ENCODE measurements at regions not wholly inside any gene's neighbourhood (a gene's known extent, or its start where the extent isn't known, plus 50 kb on each side); places are given as distances from the start of the nearest gene placed in this dataset.
"Not testable (repeated sequence)": the region's sequence is repeated elsewhere in the genome, so short reads cannot be mapped to it uniquely, and the experiment has no call there.

DNA sequence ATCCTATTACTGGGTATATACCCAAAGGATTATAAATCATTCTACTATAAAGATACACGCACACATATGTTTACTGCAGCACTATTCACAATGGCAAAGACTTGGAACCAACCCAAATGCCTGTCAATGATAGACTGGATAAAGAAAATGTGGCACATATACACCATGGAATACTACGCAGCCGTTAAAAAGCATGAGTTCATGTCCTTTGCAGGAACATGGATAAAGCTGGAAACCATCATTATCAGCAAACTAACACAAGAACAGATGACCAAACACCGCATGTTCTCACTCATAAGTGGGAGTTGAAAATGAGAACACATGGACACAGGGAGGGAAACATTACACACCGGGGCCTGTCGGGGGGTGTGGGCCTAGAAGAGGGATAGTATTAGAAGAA lies 307.4 kb upstream of the TBX18 start:
- not testable (repeated sequence) for DNase-seq

DNA sequence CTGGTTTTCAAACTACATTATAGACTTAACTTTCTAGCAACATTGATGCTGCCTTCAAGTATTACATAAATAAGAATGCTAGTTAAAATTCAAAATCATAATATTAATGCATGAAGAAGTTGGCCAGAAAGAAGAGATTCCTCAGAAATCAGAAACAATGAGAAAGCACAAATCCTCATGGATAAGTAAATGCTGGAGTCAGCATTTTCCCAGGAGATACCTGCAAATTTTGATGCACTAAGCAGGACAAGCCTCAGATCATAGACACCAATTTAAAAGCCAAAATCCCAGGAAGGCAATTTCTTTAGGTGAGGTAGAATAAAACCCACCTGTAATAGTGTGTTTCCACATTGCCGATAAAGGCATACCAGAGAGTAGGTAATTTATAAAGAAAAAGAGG lies 305.2 kb upstream of the TBX18 start:
- no peak for DNase-seq

DNA sequence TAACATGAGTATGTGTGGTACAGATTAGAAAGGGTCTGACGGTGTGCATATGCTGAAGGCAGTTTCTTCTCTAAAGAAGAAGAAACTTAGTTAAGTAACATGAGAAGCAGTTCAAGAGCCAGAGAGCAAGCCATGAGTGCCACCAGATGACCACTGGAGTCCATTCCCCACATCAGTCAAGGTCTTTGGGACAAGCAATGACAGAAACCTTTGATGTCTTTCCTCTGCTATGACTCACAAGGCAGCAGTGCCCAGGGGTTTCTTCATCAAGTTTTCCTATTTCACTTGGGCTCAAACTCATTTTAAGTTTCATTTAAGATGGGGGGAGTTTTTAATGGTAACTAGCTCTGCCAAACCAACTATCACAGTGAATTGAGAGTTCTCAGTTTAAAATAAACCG lies 303.8 kb upstream of the TBX18 start:
- no peak for DNase-seq

DNA sequence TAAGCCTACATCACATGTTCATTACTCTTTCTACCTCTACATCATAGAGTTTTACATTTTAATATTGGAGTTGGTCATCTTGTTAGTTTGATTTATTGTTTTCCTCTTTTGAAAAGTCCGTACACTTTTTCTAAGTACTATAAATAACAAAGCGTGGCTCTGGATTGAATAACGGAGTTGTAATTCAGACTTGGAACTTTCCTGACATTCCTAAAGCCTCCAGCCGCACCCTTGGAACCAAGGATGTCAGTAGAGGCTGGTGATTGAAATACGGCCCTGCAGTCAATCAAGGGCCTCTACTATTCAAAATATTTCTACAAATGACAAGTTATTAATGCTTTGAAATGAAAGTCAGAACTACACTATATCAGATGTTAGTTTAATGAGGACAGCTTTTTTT lies 301.9 kb upstream of the TBX18 start:
- DNase-seq: no peak

DNA sequence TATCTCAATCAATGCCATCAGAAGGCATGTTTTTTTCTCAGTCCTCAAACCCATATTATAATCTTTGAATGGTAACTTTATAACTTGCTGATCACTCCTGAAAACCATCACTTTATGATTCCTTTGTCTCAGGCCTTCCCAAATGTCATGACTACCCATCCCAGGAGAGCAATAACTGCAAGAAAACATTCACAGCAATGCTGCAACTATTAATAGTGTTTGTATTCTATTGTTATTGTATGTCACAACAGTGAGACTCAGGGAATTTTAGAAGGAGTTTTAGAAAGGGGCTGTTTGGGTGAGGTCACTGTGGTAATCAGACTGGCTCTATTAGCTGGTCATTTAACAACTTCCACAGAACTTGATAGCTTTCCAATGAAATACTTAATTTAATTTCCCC lies 301.4 kb upstream of the TBX18 start:
- DNase-seq: no peak

DNA sequence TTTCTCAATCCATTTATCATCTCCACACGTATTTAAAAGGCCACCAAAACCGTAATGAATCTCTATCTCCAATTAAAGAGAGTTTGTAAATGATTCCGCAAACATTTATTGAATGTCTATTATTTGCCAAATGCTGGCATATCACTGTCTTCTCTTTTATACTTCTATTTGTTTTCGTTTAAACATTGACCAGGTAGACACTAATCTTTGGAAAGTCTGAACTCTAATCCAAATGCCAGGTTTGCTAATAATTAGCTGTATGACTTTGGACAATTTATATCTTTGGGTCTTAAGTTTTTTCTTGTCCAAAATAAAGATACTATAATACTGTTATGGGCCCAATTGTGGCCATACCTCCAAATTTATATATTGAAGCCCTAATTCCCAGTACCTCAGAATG lies 299.2 kb upstream of the TBX18 start:
- no peak for DNase-seq

DNA sequence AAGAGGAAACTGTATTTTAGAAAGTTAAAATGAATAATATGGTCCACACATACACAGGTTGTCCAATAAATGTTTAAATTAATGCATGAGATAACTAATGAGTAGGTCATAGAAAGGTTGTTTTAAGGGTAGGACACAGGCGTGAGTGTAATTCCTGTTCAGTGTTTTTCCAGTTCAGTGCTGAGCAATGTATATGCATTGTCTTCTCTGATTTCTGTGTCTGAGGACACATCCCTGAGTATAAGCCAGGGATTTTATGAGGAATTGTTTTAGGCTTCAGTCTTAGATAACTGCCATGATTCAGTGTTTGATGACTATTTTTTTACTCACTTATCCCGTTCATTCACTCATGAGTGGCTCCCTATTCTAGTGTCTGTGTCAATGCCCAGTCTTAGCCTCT lies 298.5 kb upstream of the TBX18 start:
- DNase-seq: no peak

DNA sequence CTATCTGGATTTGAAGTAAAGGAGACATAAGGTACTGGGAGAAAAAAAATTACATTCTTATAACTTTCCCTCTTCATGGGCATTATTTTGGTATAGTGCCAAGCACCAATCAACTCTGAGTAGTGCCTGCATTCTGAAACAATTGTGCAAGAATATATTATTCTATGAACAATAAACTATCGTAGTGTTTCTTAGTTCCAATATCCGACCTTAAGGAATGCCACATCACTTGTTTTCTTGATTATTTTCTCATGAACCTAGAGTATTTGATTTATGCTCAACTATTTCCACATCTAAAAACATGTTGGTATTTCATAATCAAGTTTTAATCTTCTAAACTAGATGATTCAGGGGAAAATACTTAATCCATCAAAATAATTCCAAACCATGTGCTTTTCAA lies 294.4 kb upstream of the TBX18 start:
- DNase-seq: no peak

DNA sequence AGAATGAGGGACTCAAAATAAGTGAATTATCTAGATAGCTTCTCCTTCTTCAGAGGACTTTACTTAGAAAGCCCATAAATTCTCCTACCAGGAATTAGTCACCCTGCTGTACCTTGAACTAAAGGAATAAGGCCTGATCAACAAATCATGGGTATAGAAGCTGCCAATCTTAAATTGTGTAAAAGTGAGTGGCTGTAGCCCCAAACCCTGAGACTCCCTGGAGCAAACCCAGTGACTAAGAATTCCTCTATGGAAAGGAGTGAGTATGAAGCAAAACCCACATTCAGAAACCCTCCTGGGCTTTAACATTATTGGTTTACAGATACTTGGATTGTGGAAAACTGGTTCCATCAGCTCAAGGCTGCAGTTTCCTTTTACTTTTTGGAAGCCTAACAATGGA lies 285.8 kb upstream of the TBX18 start:
- no peak for DNase-seq

DNA sequence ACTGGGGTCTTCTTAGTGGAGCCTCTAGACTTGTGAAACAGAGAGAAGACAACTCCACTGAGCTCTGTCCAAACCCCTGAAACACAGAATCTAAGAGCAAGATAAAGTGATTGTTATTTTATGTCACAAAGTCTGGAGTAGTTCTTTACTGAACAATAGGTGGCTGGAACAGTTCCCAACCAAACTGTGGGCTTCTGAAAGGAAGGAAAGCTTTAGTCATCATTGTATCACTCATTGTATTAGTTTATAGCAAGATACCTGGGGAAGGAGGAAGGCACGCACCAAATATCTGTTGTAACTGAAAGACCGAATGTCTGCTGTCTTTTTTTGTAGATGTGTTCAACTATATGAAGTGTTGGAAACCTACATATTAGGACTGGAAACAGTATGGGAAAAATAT lies 284.9 kb upstream of the TBX18 start:
- DNase-seq: no peak

DNA sequence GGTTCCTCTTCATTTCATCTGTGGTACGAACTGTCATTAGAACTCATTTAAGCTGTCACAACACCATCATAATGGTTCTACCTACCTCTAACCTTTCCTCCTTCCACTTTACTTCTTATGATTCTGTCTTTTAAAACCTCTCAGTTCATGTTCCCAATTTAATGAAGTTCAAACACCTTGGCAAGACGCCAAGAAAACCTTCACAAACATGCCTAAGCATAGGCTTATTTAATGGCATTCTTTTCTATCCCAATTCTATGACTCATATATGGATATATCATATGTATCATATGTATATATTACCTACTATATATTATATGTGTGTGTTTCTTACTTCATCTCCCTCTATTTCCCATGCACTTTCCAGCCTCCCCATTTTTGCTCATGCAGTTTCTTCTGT lies 283.4 kb upstream of the TBX18 start:
- DNase-seq: no peak

DNA sequence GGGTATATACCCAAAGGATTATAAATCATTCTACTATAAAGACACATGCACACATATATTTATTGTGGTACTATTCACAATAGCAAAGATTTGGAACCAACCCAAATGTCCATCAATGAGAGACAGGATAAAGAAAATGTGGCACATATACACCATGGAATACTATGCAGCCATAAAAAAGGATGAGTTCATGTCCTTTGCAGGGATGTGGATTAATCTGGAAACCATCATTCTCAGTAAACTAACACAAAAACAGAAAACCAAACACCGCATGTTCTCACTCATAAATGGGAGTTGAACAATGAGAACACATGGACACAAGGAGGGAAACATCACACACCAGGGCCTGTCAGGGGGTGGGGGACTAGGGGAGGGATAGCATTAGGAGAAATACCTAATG lies 281.4 kb upstream of the TBX18 start:
- not testable (repeated sequence) for DNase-seq

DNA sequence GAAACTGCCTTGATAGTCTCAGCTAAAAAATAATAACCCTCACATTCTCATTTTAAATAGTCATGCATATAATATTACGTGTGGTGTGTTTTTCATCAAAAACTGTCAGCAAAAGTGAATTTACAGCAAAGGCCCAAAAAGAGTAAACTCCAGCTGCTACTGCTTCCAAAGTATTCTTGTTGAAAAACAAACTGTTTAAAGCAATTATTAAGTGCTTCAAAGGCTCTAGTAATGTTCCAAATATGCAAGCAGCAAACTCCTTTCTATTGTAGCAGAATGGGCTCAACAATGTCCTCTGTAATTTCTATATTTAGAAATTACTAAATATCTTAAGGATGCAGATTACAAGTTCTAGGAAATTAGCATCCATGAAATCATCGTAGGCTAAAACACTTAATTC lies 280.0 kb upstream of the TBX18 start:
- DNase-seq: no peak

DNA sequence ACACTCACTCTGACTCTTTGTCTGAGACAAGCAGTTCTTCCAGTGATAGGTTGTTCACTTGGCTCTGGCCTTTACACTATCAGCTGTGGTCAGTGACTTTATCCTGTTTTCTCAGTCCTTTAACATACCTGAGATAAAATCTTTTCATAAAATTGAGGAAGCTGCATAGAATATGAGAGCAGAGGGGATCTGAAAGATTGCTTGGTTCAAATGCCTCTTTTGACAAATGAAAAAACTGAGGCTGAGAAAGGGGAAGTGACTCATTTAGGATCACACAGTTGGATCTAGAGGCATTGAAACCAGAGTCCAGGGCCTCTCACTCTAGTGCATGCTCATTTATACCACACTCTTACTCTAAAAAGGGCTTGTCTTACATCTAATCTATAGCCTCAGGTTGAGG lies 277.0 kb upstream of the TBX18 start:
- DNase-seq: no peak

DNA sequence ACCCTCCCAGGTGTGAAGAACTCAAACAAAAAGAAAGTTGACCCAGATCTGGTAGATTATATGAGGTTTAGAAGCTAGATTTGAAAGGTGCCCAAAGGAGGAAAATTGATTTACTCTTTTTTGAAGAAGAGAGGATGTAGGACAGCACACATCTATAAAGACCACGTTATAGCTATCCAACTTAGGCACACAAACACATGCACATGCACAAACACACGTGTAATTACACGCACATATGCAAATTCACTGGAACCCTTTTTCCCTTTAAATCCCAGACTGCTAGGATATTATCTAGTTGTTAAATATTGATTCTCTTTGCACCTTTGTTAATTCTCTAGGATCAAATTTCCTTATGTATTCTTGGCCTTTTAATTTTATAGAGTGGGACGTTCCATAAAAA lies 272.8 kb upstream of the TBX18 start:
- no peak for DNase-seq

DNA sequence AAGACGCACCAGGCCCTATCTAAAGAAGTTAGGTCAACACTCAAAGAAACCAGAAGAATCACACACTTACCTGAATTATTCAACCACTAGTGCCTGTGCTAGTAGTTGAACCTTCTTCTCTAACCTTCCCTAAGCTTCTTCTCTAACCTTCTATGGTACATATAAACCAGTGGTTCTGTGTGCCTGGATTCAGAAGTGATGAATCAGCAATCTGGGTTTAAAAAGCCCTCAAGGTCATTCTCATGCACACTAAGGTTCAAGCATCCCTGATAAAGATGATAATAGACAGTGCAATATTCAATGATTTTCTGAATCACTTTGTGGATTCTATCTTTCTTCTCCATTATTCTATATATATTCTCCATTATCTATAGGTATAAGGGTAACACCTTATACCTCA lies 271.4 kb upstream of the TBX18 start:
- no peak for DNase-seq

DNA sequence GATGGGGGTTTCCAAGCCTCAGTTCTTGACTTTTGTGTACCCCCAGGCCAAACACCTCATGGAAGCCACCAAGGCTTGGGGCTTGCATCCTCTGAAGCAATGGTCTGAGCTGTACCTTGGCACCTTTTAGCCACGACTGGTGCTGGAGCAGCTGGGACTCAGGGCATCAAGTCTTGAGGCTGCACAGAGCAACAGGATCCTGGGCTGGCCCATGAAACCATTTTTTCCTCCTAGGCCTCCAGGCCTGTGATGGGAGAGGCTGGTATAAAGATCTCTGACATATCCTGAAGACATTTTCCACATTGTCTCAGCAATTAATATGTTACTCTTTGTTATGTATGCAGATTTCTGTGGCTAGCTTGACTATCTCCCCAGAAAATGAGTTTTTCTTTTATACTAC lies 269.1 kb upstream of the TBX18 start:
- DNase-seq: no peak

DNA sequence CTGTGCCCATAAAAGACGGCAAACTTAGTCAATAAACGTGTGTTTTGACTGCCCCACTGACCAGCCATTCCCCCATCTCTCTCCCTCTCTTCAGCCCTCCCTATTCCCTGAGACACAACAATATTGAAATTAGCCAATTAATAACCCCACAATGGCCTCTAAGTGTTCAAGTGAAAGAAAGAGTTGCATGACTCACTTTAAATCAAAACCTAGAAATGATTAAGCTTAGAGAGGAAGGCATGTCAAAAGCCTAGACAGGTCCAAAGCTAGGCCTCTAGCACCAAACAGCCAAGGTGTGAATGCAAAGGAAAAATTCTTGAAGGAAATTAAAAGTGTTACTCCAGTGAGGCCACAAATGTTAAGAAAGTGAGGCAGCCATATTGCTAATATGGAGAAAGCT lies 261.6 kb upstream of the TBX18 start:
- DNase-seq: no peak

DNA sequence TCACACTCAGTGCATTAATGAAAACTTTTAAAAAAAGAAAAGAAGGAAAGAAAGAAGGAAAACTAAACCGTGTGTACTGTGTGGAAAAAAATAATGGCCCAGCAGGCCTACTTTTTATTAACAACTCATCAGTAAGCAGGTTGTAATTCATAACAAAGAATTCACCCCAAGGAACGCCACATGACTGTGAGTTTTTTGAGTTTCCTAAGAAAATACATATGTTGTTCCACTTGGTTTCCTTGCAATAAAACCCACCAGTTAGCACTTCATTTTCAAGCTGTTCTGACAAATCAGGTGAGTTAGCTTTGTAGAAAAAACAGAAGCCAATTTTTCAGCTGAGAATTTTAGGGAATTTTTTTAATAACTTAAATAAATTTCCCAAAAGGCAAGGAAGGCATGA lies 259.3 kb upstream of the TBX18 start:
- no peak for DNase-seq

DNA sequence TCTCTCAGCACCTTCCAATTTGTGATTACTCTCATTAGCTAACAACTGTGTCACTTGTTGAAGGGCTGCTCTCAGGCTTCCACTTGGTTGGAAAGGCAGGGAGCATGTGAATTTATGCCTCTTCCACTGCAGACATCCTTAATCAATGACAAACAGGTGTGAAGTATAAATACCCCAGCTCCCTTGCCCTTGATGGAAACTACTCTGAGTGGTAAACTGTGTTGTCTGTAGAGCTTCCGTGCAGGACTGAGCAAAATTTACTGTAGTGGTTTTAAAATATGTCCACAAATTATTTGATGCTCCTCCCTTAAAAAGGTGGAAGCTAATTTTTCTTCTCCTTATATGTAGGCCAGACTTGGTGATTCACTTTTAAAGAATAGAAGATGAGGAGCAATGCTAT lies 253.0 kb upstream of the TBX18 start:
- DNase-seq: no peak

DNA sequence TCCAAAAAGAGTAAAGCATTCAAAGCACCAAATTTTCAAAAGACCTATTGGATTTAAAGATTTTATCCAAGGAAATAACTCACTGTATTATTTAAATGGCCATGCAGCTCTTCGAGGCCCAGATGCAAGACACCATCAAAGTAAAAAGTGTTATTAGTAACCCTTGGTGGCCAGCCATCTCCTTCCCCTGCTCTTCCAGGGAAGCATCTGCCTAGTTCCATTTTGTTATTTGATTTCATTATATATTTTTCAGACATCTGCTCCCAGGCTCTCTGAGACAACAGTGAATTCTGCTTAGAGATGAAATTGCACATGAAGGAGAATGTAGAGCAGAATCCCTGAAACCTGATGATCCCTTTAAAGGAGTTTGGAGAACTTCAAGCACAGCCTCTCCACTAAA lies 252.3 kb upstream of the TBX18 start:
- no peak for DNase-seq

DNA sequence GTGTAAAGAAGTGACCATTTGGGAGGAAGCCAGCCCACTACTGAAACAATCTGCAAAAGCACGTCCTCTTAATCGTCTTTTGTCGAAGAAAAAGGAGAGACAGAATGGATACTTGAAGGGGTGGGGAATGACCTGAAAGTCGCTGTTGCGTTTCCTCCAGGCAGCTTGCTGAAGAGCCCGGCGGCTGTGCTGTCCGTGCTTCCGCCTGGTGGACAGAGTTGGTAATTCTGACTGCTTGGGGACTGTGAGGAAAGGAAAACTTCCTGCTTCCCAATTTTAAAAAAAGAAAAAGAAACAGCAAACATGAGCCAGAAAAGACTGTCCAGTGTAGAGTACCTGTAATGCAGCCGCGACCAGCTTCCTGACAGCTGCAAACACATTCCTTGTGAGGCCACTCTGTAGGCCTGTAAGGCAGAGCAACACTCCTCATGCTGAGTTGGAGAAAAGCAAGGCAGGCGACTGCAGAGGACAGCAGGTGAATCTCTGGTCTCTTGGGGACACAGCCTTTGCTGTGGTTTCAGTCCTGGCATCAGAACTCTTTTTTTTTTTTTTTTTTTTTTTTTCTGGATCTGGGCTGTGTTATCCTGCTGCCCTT lies 251.1 kb upstream of the TBX18 start:
- DNase-seq: peak; percentile 29

DNA sequence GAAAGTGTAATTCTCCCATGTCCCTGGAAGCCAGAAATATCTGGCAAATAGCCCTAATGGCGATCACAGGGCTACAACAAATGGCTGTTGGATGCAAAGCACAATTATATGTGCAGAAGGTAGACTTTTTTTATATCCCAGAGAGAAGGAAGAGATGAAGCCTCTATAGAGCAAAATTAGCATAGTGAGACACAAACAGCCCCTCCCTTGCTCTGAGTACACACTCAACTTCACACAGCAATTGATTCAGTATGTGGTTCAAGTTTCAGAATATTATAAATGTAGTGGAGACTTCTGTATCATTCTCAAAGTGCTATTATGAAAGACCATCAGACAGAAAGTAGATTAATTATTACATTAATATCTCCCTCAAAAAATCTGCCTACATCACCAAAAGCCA lies 246.5 kb upstream of the TBX18 start:
- DNase-seq: no peak

DNA sequence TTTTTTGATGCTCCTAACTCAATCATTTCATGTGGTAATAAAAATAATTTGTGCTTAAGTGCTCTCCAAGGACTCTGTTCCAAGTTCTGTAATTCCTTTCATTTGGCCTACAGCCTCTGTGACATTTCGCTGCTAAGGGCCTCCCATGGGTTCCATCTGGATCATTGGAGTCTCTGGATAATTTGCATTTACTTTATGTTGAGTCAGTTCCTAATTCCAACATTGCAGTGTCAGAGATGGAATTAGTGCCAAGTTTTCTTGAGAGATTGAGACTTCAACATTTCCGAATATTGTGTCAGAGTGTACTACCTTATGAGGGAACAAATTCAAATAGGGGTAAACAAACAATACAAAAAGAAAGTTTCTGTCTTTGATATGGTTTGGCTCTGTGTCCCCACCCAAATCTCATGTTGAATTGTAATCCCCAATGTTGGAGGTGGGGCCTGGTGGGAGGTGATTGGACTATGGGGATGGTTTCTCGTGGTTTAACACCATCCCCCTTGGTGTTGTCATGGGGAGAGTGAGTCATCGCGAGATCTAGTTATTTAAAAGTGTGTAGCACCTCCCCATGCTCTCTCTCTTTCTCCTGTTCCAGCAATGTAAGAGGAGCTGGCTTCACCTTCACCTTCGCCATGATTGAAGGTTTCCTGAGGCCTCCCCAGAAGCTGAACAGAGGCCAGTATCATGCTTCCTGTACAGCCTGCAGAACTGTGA lies 244.1 kb upstream of the TBX18 start:
- no peak for DNase-seq

DNA sequence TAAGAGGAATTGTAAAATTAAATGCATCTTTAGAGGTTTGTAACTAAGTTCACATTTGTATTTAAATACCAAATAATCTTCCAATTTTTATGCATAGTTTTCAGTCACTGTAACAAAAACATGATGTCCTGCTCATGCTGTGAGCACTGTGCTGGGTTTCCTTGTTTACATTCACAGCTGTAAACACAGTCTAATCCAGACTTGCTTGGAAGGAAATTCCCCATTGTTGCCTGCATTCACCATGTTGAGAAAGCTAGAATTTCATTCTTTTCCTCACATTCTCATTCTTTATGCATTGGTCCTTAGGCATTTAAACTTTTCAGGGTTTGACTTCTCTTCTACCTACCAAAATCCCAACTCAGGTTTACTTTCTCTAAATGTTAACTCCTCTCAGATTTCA lies 242.0 kb upstream of the TBX18 start:
- no peak for DNase-seq

Measured in 8988T (cell line).